GM23338 (cell line): ENCODE measurements at regions not wholly inside any gene's neighbourhood (a gene's known extent, or its start where the extent isn't known, plus 50 kb on each side); places are given as distances from the start of the nearest gene placed in this dataset.
A peak's percentile ranks its signal among the peaks of the same experiment; 100 is the strongest.

Experiments used
- ATAC-seq: fragments of 200-7000 bp; cut with Tn5 transposase; 3 replicates; pipeline ENCODE4 v1.9.1; 2020
- DNase-seq: peaks from one replicate; pipeline ENCODE4 v3.0.0-alpha.2; 2015; ENCODE audit warnings: low spot score
- H2AFZ ChIP-seq: fragments of 200-600 bp; sonication (generic); 2 replicates; pipeline ENCODE4 v1.8.0; 2016; ENCODE audit warnings: antibody characterized with exemption, mild to moderate bottlenecking, moderate library complexity
- H3F3A ChIP-seq: fragments of 200-600 bp; sonication (generic); replicated peaks from 2 replicates; pipeline ENCODE4 v1.8.0; 2017; ENCODE audit warnings: antibody characterized with exemption, mixed run types, low read depth
- H3K27ac ChIP-seq: fragments of 200-600 bp; sonication (generic); 2 replicates; pipeline ENCODE4 v1.6.1; 2016; ENCODE audit warnings: low read depth
- H3K27me3 ChIP-seq: fragments of 200-600 bp; sonication (generic); 2 replicates; pipeline ENCODE4 v1.8.0; 2016; ENCODE audit warnings: mild to moderate bottlenecking, mixed run types, moderate library complexity; ENCODE audit not compliant: insufficient read depth
- H3K36me3 ChIP-seq: fragments of 200-600 bp; sonication (generic); 2 replicates; pipeline ENCODE4 v1.8.0; 2016; ENCODE audit warnings: mild to moderate bottlenecking; ENCODE audit not compliant: insufficient read depth
- H3K4me1 ChIP-seq: fragments of 200-600 bp; sonication (generic); 2 replicates; pipeline ENCODE4 v1.8.0; 2016; ENCODE audit warnings: mild to moderate bottlenecking, moderate library complexity; ENCODE audit not compliant: insufficient read depth
- H3K4me2 ChIP-seq: fragments of 200-600 bp; sonication (generic); 2 replicates; pipeline ENCODE4 v1.7.1; 2017; ENCODE audit warnings: mixed run types
- H3K4me3 ChIP-seq: fragments of 200-600 bp; sonication (generic); 2 replicates; pipeline ENCODE4 v1.6.1; 2016; ENCODE audit warnings: mixed run types
- H3K79me2 ChIP-seq: fragments of 200-600 bp; sonication (generic); replicated peaks from 2 replicates; pipeline ENCODE4 v1.8.0; 2017; ENCODE audit warnings: mild to moderate bottlenecking; ENCODE audit not compliant: insufficient read depth
- H3K9me2 ChIP-seq: fragments of 200-600 bp; sonication (generic); 2 replicates; pipeline ENCODE4 v1.8.0; 2017; ENCODE audit not compliant: insufficient read depth
- H4K20me1 ChIP-seq: fragments of 200-600 bp; sonication (generic); replicated peaks from 2 replicates; pipeline ENCODE4 v1.8.0; 2017; ENCODE audit warnings: mild to moderate bottlenecking; ENCODE audit not compliant: insufficient read depth
- H3K27ac Mint-ChIP-seq: 2 replicates; pipeline ENCODE4 v1.8.0; 2020; ENCODE audit warnings: inconsistent platforms, mild to moderate bottlenecking, moderate library complexity, mixed read lengths
- H3K27me3 Mint-ChIP-seq: 3 replicates; pipeline ENCODE4 v1.8.0; 2022; ENCODE audit warnings: low read depth, mild to moderate bottlenecking, moderate library complexity, mixed read lengths, inconsistent platforms; ENCODE audit not compliant: insufficient read depth, poor library complexity
- H3K36me3 Mint-ChIP-seq: 3 replicates; pipeline ENCODE4 v1.8.0; 2021; ENCODE audit warnings: low read depth, mild to moderate bottlenecking, inconsistent platforms, moderate library complexity, mixed read lengths
- H3K4me1 Mint-ChIP-seq: 3 replicates; pipeline ENCODE4 v1.8.0; 2020; ENCODE audit warnings: mild to moderate bottlenecking, inconsistent platforms, mixed read lengths
- H3K4me3 Mint-ChIP-seq: 3 replicates; pipeline ENCODE4 v1.8.0; 2021; ENCODE audit warnings: moderate library complexity, mild to moderate bottlenecking, inconsistent platforms, mixed read lengths
- H3K9me3 Mint-ChIP-seq: 3 replicates; pipeline ENCODE4 v1.8.0; 2020; ENCODE audit warnings: moderate library complexity, mild to moderate bottlenecking, inconsistent platforms, mixed read lengths
- CREB1 ChIP-seq: fragments of 250-450 bp; sonication (Bioruptor Pico); IDR thresholded peaks from 2 replicates; pipeline ENCODE4 v1.5.0; 2020; ENCODE audit warnings: low read depth, mild to moderate bottlenecking, moderate library complexity
- EZH2 ChIP-seq: fragments of 200-600 bp; sonication (generic); IDR thresholded peaks from one replicate; pipeline ENCODE4 v1.8.0; 2017; ENCODE audit warnings: antibody characterized with exemption, mild to moderate bottlenecking, low read depth; ENCODE audit not compliant: unreplicated experiment
- EZH2phosphoT487 ChIP-seq: fragments of 200-600 bp; sonication (generic); IDR thresholded peaks from one replicate; pipeline ENCODE4 v1.8.1; 2018; ENCODE audit warnings: antibody characterized with exemption; ENCODE audit not compliant: unreplicated experiment
- JUNB ChIP-seq: IDR thresholded peaks from one replicate; pipeline ENCODE4 v1.6.1; 2016; ENCODE audit warnings: antibody characterized with exemption; ENCODE audit not compliant: unreplicated experiment
- STAT1 ChIP-seq: IDR thresholded peaks from one replicate; pipeline ENCODE4 v1.6.1; 2016; ENCODE audit warnings: antibody characterized with exemption; ENCODE audit not compliant: unreplicated experiment
- TF ChIP-seq, protein P1 (sequence below): IDR thresholded peaks from 2 replicates; pipeline ENCODE4 v1.6.1; 2016; ENCODE audit warnings: antibody characterized with exemption
- TF ChIP-seq, protein P2 (sequence below), 2 experiments: fragments of 200-600 bp in 1 of 2; sonication (generic) in 1 of 2; conservative IDR thresholded peaks; 2 replicates each; pipeline versions ENCODE4 v1.5.1 to v1.6.1; 2016 to 2017; ENCODE audit warnings: antibody characterized with exemption in 2 of 2, low read depth in 2 of 2, mild to moderate bottlenecking in 2 of 2, moderate library complexity in 1 of 2
- TF ChIP-seq, protein P3 (sequence below): IDR thresholded peaks from one replicate; pipeline ENCODE4 v1.6.1; 2018; ENCODE audit warnings: antibody characterized with exemption; ENCODE audit not compliant: unreplicated experiment

DNA sequence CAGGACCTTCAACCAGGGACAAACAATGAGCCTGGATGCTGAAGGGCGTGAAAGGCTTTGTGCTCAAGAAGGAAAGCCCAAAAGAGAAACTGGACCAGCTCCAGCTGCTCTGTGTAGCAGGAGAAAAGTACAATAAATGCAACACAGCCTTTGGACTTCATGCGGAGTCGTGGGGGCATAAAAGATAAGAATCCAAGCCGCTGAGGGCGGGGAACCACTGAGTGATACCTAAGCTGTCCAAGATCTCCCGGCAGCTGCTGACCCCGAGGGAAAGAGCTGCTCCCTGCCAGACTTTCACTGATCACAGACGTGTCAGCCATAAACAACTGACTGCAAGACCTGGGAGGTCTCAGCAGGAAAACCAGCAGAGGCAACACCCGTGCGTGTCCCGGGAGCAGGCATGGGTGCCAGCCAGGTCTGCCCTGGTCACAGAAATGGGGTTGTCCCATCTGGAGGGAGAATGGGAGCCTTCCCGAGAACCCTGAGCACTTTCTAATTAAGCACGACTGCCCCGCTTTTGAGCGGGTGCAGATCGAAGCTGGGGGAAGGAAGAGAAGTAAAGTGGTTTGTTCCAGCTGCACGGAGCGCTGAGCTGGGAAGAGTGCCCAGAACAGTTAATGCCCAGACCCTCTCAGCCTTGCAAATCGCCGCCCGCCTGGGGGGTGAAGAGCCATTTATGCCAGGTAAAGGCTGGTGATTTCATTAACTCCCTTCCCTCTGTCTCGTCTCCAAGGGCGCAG, 68.3 kb upstream of the TARDBP start (continued):
- TF ChIP-seq, protein P1, sequence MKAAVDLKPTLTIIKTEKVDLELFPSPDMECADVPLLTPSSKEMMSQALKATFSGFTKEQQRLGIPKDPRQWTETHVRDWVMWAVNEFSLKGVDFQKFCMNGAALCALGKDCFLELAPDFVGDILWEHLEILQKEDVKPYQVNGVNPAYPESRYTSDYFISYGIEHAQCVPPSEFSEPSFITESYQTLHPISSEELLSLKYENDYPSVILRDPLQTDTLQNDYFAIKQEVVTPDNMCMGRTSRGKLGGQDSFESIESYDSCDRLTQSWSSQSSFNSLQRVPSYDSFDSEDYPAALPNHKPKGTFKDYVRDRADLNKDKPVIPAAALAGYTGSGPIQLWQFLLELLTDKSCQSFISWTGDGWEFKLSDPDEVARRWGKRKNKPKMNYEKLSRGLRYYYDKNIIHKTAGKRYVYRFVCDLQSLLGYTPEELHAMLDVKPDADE, result no peak
- TF ChIP-seq EZH2, result no peak

DNA sequence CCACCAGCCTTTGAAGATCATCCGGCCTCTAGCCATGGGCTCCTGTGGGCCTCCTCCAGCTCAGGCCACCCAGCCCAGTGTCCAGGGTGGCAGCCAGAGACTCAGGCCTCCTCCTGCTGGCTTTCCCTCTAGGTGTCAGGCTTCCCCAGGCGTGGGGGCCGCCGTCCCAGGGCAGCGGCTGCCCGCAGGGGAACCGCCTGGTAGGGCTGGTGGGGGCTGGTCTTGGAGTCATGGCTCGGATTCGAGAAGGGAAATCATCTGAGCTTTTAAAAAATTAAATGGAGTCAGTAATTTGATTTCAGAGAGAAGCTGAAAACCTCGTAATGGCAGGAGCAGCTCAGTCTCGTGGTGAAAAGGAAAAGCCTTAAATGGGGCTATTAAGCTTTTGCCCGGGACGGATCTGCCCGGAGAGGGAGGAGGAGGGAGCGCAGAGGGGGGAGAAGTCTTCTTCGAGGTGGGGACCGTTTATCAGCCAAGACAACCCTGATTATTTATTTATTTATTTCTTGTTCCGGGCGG, 66.4 kb upstream of the TARDBP start:
- TF ChIP-seq, protein P2, sequence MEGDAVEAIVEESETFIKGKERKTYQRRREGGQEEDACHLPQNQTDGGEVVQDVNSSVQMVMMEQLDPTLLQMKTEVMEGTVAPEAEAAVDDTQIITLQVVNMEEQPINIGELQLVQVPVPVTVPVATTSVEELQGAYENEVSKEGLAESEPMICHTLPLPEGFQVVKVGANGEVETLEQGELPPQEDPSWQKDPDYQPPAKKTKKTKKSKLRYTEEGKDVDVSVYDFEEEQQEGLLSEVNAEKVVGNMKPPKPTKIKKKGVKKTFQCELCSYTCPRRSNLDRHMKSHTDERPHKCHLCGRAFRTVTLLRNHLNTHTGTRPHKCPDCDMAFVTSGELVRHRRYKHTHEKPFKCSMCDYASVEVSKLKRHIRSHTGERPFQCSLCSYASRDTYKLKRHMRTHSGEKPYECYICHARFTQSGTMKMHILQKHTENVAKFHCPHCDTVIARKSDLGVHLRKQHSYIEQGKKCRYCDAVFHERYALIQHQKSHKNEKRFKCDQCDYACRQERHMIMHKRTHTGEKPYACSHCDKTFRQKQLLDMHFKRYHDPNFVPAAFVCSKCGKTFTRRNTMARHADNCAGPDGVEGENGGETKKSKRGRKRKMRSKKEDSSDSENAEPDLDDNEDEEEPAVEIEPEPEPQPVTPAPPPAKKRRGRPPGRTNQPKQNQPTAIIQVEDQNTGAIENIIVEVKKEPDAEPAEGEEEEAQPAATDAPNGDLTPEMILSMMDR (conservative IDR thresholded peaks at IDR 0.05; ENCODE audit: low read depth in 2 of 2), result peak; percentile 8 to 59; a peak in 2 of 4 replicates
- TF ChIP-seq CREB1, result no peak
- H3K4me3 ChIP-seq, result no peak overlapping the region
- no peak overlapping the region for H3K27ac ChIP-seq
- Mint-ChIP-seq H3K9me3 (no peaks in the 10 kb centered on the region), H3K36me3 (no peaks in the 10 kb centered on the region), H3K27ac (no peak overlapping the region), H3K4me3 (no peak overlapping the region), H3K27me3 (peaks cover 13% of the 10 kb centered on the region), H3K4me1 (peaks cover 23% of the 10 kb centered on the region)
- DNase-seq, result no peak
- H3K79me2 ChIP-seq, result no peaks in the 10 kb centered on the region
- H3K4me2 ChIP-seq, result no peak overlapping the region
- no peaks in the 10 kb centered on the region for H4K20me1 ChIP-seq
- no peaks in the 10 kb centered on the region for H3K36me3 ChIP-seq
- H3K27me3 ChIP-seq, result no peaks in the 10 kb centered on the region
- no peak overlapping the region for H2AFZ ChIP-seq
- peaks cover 5% of the 10 kb centered on the region for H3K4me1 ChIP-seq
- no peaks in the 10 kb centered on the region for H3F3A ChIP-seq
- H3K9me2 ChIP-seq, result no peaks in the 10 kb centered on the region
- peak; percentile 13; the same call in 1 of the 3 replicates for ATAC-seq

DNA sequence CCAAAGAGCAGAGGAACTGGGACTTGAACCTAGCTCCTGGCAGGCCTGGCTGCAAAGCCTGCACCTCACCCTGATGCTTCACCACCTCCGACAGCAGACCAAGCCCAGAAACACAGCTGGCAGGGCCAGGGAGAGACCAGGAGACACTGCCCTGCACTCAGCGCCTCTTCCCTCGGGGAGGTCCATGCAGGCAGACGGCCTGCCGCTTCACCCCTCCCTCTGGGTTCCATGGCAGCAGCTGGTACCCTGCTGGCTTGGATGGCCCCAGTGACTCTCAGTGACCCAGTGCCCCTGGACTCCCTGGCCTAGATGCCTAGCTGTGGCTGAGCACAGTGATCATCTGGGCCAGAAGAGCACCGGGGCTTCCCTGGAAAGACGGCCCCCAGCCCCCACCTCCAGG, 65.3 kb upstream of the TARDBP start:
- H3F3A ChIP-seq, result no peaks in the 10 kb centered on the region
- Mint-ChIP-seq H3K27ac (no peak overlapping the region), H3K4me3 (no peak overlapping the region), H3K4me1 (peaks cover 17% of the 10 kb centered on the region), H3K27me3 (peaks cover 13% of the 10 kb centered on the region), H3K9me3 (no peaks in the 10 kb centered on the region), H3K36me3 (no peaks in the 10 kb centered on the region)
- H3K79me2 ChIP-seq, result no peaks in the 10 kb centered on the region
- H4K20me1 ChIP-seq, result no peaks in the 10 kb centered on the region
- H3K4me2 ChIP-seq, result no peak overlapping the region
- ATAC-seq (no peak), DNase-seq (no peak)
- peaks cover 4% of the 10 kb centered on the region for H3K4me1 ChIP-seq
- no peak overlapping the region for H3K4me3 ChIP-seq
- no peak overlapping the region for H3K27ac ChIP-seq
- no peaks in the 10 kb centered on the region for H3K9me2 ChIP-seq
- TF ChIP-seq, protein P3, sequence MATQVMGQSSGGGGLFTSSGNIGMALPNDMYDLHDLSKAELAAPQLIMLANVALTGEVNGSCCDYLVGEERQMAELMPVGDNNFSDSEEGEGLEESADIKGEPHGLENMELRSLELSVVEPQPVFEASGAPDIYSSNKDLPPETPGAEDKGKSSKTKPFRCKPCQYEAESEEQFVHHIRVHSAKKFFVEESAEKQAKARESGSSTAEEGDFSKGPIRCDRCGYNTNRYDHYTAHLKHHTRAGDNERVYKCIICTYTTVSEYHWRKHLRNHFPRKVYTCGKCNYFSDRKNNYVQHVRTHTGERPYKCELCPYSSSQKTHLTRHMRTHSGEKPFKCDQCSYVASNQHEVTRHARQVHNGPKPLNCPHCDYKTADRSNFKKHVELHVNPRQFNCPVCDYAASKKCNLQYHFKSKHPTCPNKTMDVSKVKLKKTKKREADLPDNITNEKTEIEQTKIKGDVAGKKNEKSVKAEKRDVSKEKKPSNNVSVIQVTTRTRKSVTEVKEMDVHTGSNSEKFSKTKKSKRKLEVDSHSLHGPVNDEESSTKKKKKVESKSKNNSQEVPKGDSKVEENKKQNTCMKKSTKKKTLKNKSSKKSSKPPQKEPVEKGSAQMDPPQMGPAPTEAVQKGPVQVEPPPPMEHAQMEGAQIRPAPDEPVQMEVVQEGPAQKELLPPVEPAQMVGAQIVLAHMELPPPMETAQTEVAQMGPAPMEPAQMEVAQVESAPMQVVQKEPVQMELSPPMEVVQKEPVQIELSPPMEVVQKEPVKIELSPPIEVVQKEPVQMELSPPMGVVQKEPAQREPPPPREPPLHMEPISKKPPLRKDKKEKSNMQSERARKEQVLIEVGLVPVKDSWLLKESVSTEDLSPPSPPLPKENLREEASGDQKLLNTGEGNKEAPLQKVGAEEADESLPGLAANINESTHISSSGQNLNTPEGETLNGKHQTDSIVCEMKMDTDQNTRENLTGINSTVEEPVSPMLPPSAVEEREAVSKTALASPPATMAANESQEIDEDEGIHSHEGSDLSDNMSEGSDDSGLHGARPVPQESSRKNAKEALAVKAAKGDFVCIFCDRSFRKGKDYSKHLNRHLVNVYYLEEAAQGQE, result no peak
- TF ChIP-seq JUNB, result no peak
- TF ChIP-seq STAT1, result no peak
- no peak for TF ChIP-seq CREB1
- TF ChIP-seq EZH2phosphoT487, result no peak
- TF ChIP-seq, protein P1, result no peak
- no peaks in the 10 kb centered on the region for H3K27me3 ChIP-seq
- no peaks in the 10 kb centered on the region for H3K36me3 ChIP-seq
- no peak overlapping the region for H2AFZ ChIP-seq
